Psoas muscle (tissue), 7 donors: ENCODE measurements at regions not wholly inside any gene's neighbourhood (a gene's known extent, or its start where the extent isn't known, plus 50 kb on each side); places are given as distances from the start of the nearest gene placed in this dataset.
"Not testable (repeated sequence)": the region's sequence is repeated elsewhere in the genome, so short reads cannot be mapped to it uniquely, and the experiment has no call there.

Source experiments
- ATAC-seq, 4 donors: fragments of 200-7000 bp; cut with Tn5 transposase; one replicate each; pipeline ENCODE4 v1.9.1; 2020; ENCODE audit warnings: moderate library complexity in 3 of 4, mild to moderate bottlenecking in 2 of 4
- DNase-seq, 2 donors: peaks; one replicate each; pipeline ENCODE4 v3.0.0-alpha.2; 2020
- H3K27ac ChIP-seq: fragments of 200-600 bp; one replicate; pipeline ENCODE4 v1.8.0; 2022
- H3K27me3 ChIP-seq, 3 donors: fragments of 200-600 bp in 1 of 3; one replicate each; pipeline versions ENCODE4 v1.6.1 to v1.8.0; 2013 to 2022; ENCODE audit warnings: low read length in 2 of 3, mild to moderate bottlenecking in 2 of 3, moderate library complexity in 1 of 3; ENCODE audit not compliant: insufficient read depth in 3 of 3
- H3K36me3 ChIP-seq, 2 donors: fragments of 200-600 bp in 1 of 2; one replicate each; pipeline versions ENCODE4 v1.6.1 to v1.8.0; 2013 to 2022; ENCODE audit warnings: low read depth in 1 of 2, mild to moderate bottlenecking in 1 of 2, moderate library complexity in 1 of 2; ENCODE audit not compliant: insufficient read depth in 1 of 2
- H3K4me1 ChIP-seq: fragments of 200-600 bp; one replicate; pipeline ENCODE4 v1.8.0; 2022
- H3K4me3 ChIP-seq: fragments of 200-600 bp; one replicate; pipeline ENCODE4 v1.8.0; 2022; ENCODE audit warnings: mild to moderate bottlenecking
- H3K9me3 ChIP-seq: fragments of 200-600 bp; one replicate; pipeline ENCODE4 v1.8.0; 2022
- CTCF ChIP-seq: fragments of 200-600 bp; IDR thresholded peaks from one replicate; pipeline ENCODE4 v1.8.0; 2022; ENCODE audit warnings: antibody characterized with exemption
- WGBS, 3 donors: extraction: QIAGEN DNeasy Blood & Tissue Kit; methylation state at CpG; one replicate each; pipeline versions ENCODE4 v1.1.6 to v1.1.7; 2013; 5-methylcytosine and 5-hydroxymethylcytosine counted together
- intact Hi-C, 2 donors: fragments of 100-400 bp; cut with DNase I; formaldehyde crosslinking; loops; one replicate each; pipeline versions ENCODE4 v1.11.0 to v1.14.2; 2022
- donor health status: healthy with polysubstance abuse.
- donor health status: DM: no; HTN: no; CAD: no; lungs with moderate emphysema.
- donor health status: Bipolar disorder and iron deficiency.
- donor health status: healthy.
- donor health status: DM: yes; HTN: yes; CAD: no.
- donor health status: DM: no; HTN: no; CAD: no.
- donor health status: DM: yes; HTN: yes; CAD: no.

GRCh38 chr11:130535520-130535919 is 87.1 kb downstream of the ADAMTS15 start:
- Histone ChIP-seq H3K27ac (no peak overlapping the region), H3K9me3 (no peaks in the 10 kb centered on the region), H3K4me3 (no peak overlapping the region), H3K36me3 (no peaks in the 10 kb centered on the region), H3K27me3 (no peaks in the 10 kb centered on the region), H3K4me1 (no peaks in the 10 kb centered on the region)
- WGBS, 3 donors: 86 to 92% (median 92%) methylated on average over 6 of the region's 6 CpGs
- ATAC-seq (no peak), DNase-seq (no peak)
- TF ChIP-seq CTCF: no peak
- intact Hi-C loops: no loop called here

GRCh38 chr11:130536106-130537040 is 87.9 kb downstream of the ADAMTS15 start:
- no peak overlapping the region for H3K27ac ChIP-seq
- no peak for ATAC-seq
- 89 to 94% (median 93%) methylated on average over 11 of the region's 11 CpGs for WGBS, 3 donors
- H3K4me1 ChIP-seq: no peaks in the 10 kb centered on the region
- H3K36me3 ChIP-seq: no peaks in the 10 kb centered on the region
- H3K9me3 ChIP-seq: no peaks in the 10 kb centered on the region
- intact Hi-C loops: no loop called here
- H3K4me3 ChIP-seq: no peak overlapping the region
- no peak for TF ChIP-seq CTCF
- H3K27me3 ChIP-seq: no peaks in the 10 kb centered on the region
- DNase-seq: no peak

- H3K9me3 ChIP-seq, ATAC-seq, DNase-seq, H3K27me3 ChIP-seq, H3K27ac ChIP-seq, H3K36me3 ChIP-seq, intact Hi-C loops, H3K4me1 ChIP-seq, H3K4me3 ChIP-seq: not testable (repeated sequence)
- 64 to 80% (median 79%) methylated on average over 1 of the region's 1 CpG for WGBS, 3 donors
Observed at GRCh38 chr11:130539680-130540079, 91.2 kb downstream of the ADAMTS15 start.

GRCh38 chr11:130544266-130544665 is 95.8 kb downstream of the ADAMTS15 start:
- intact Hi-C loops: no loop called here
- no peak for ATAC-seq
- WGBS, 3 donors: 71 to 79% (median 74%) methylated on average over 2 of the region's 2 CpGs

More at GRCh38 chr11:130544266-130544665, 95.8 kb downstream of the ADAMTS15 start:
- Histone ChIP-seq H3K9me3 (no peaks in the 10 kb centered on the region), H3K36me3 (no peaks in the 10 kb centered on the region), H3K27me3 (no peaks in the 10 kb centered on the region), H3K27ac (no peak overlapping the region), H3K4me3 (no peak overlapping the region), H3K4me1 (peaks cover 5% of the 10 kb centered on the region)
- DNase-seq: no peak
- no peak for TF ChIP-seq CTCF
